ENCODE measurements at regions not wholly inside any gene's neighbourhood (a gene's known extent, or its start where the extent isn't known, plus 50 kb on each side); places are given as distances from the start of the nearest gene placed in this dataset.

DNA sequence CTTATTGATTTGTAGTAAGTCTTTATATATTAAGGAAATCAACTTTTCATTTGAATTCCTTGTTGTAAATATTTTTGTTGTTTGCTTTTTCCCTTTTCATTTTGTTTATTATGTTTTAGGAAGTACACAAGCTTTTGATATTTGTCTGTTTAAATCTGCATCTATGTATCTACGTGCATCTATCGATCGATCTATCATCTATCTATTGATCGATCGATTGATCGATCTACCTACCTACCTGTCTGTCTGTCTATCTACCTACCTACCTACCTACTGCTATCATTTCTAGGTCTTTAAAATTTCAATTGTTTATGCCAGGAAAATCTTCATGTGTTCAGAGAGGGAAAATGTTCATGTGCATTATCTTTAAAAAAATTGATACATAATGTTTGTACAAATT, 216.8 kb upstream of the MTPN start:
- Histone ChIP-seq H3K4ac (ENCODE audit: low read depth, low read length) (no peak overlapping the region), H2AFZ (ENCODE audit: low read length) (no peak overlapping the region), H3K18ac (ENCODE audit: insufficient read length, low read depth, low read length) (no peak overlapping the region), H3K4me2 (ENCODE audit: insufficient read depth, insufficient read length, low read length) (no peak overlapping the region), H3K23ac (ENCODE audit: insufficient read length, low read depth, low read length) (no peak overlapping the region), H3K9me3 (ENCODE audit: control insufficient read depth, low read depth, low read length) (no peaks in the 10 kb centered on the region), H2BK12ac (ENCODE audit: insufficient read length, low read depth, low read length) (no peak overlapping the region), H4K91ac (ENCODE audit: insufficient read length, low read depth, low read length) (no peak overlapping the region), H4K5ac (ENCODE audit: insufficient read length, low read depth, low read length) (no peak overlapping the region), H2BK20ac (ENCODE audit: low read depth, low read length, poor library complexity, severe bottlenecking) (no peak overlapping the region), H3T11ph (ENCODE audit: low read length) (no peak overlapping the region), H3K14ac (ENCODE audit: insufficient read depth, low read length) (no peak overlapping the region), H4K8ac (replicated peaks; ENCODE audit: insufficient read length, low read depth, low read length) (no peak overlapping the region), H3K9ac (ENCODE audit: extremely low read depth, insufficient read length, low read length) (no peak overlapping the region), H2AK5ac (ENCODE audit: insufficient read length, low read length) (no peak overlapping the region), H3K79me2 (ENCODE audit: insufficient read depth, low read length) (no peaks in the 10 kb centered on the region), H3K79me1 (ENCODE audit: insufficient read depth, low read depth, low read length, poor library complexity, severe bottlenecking) (no peaks in the 10 kb centered on the region), H3K56ac (ENCODE audit: insufficient read length, low read depth, low read length) (no peak overlapping the region), H2BK5ac (ENCODE audit: insufficient read length, low read length) (no peak overlapping the region), H3K27ac (ENCODE audit: insufficient read length, low read depth, low read length) (no peak overlapping the region), H2BK120ac (ENCODE audit: low read depth, low read length, poor library complexity, severe bottlenecking) (no peak overlapping the region), H3K4me1 (ENCODE audit: insufficient read depth, low read length) (no peaks in the 10 kb centered on the region), H3K27me3 (ENCODE audit: insufficient read depth, low read length) (no peaks in the 10 kb centered on the region), H2BK15ac (ENCODE audit: low read depth, low read length) (no peak overlapping the region), H4K20me1 (ENCODE audit: control insufficient read depth, insufficient read depth, insufficient read length) (no peaks in the 10 kb centered on the region), H3K23me2 (ENCODE audit: insufficient read length, low read depth, low read length, poor library complexity, severe bottlenecking) (no peaks in the 10 kb centered on the region)
- no peak overlapping the region for H3K4me3 Mint-ChIP-seq
- no peaks in the 10 kb centered on the region; a peak in 2 of 7 replicates for H3K36me3 Mint-ChIP-seq (ENCODE audit: insufficient read depth in 1 of 3, low read depth in 3 of 3)
- TF ChIP-seq, protein P1, sequence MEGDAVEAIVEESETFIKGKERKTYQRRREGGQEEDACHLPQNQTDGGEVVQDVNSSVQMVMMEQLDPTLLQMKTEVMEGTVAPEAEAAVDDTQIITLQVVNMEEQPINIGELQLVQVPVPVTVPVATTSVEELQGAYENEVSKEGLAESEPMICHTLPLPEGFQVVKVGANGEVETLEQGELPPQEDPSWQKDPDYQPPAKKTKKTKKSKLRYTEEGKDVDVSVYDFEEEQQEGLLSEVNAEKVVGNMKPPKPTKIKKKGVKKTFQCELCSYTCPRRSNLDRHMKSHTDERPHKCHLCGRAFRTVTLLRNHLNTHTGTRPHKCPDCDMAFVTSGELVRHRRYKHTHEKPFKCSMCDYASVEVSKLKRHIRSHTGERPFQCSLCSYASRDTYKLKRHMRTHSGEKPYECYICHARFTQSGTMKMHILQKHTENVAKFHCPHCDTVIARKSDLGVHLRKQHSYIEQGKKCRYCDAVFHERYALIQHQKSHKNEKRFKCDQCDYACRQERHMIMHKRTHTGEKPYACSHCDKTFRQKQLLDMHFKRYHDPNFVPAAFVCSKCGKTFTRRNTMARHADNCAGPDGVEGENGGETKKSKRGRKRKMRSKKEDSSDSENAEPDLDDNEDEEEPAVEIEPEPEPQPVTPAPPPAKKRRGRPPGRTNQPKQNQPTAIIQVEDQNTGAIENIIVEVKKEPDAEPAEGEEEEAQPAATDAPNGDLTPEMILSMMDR (conservative IDR thresholded peaks at IDR 0.05): no peak
- H3K27ac Mint-ChIP-seq: no peak overlapping the region
- no peaks in the 10 kb centered on the region; the same call in 1 of the 2 replicates for H3K27me3 Mint-ChIP-seq (ENCODE audit: low read depth)
- DNase-seq: no peak
- peaks cover 5 to 7% of the 10 kb centered on the region in 2 experiments; a peak in 3 of 5 replicates for H3K9me3 Mint-ChIP-seq
- no CpG with 5 or more reads among the region's 6 CpGs for WGBS (ENCODE audit: extremely low coverage, insufficient read length, low lambda C conversion rate)
- peaks cover 5 to 6% of the 10 kb centered on the region in 2 experiments; a peak in 2 of 4 replicates for H3K4me1 Mint-ChIP-seq
